ENCODE measurements at regions not wholly inside any gene's neighbourhood (a gene's known extent, or its start where the extent isn't known, plus 50 kb on each side); places are given as distances from the start of the nearest gene placed in this dataset.

DNA sequence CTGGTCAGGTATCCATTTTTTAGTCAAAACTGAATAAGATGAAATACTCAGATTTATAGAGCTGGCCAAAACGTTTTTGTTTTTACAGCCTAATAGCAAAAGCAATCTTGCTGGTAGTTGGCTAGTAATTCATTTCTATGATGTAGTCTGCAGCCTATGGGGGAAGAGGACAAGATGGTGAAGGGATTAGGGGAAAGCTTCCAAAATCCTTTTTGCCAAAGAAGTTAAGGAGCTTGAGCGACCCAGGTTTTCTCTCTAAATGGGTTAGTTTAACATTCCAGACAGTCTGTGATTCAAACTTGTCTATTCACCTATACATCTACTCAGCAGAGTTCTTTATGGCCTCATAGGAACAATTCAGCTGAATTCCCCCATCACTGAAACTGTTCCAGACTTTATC is 89.8 kb upstream of the SPRY1 start:
- no peak overlapping the region for H3K4me3 ChIP-seq (ENCODE audit: low read depth in 2 of 2, low read length in 1 of 2)
- no peaks in the 10 kb centered on the region for H3K36me3 ChIP-seq (replicated peaks in 1 of 2; ENCODE audit: control insufficient read depth in 1 of 2, insufficient read depth in 2 of 2, low read length in 1 of 2)
- TF ChIP-seq, protein P1, sequence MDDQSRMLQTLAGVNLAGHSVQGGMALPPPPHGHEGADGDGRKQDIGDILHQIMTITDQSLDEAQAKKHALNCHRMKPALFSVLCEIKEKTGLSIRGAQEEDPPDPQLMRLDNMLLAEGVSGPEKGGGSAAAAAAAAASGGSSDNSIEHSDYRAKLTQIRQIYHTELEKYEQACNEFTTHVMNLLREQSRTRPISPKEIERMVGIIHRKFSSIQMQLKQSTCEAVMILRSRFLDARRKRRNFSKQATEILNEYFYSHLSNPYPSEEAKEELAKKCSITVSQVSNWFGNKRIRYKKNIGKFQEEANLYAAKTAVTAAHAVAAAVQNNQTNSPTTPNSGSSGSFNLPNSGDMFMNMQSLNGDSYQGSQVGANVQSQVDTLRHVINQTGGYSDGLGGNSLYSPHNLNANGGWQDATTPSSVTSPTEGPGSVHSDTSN (IDR thresholded peaks at IDR 0.05), result no peak
- no peak for TF ChIP-seq RAD21 (IDR thresholded peaks at IDR 0.05; ENCODE audit: low read length)
- TF ChIP-seq, protein P2, sequence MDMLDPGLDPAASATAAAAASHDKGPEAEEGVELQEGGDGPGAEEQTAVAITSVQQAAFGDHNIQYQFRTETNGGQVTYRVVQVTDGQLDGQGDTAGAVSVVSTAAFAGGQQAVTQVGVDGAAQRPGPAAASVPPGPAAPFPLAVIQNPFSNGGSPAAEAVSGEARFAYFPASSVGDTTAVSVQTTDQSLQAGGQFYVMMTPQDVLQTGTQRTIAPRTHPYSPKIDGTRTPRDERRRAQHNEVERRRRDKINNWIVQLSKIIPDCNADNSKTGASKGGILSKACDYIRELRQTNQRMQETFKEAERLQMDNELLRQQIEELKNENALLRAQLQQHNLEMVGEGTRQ (IDR thresholded peaks at IDR 0.05; ENCODE audit: borderline replicate concordance, low read depth, low read length), result no peak
- TF ChIP-seq RXRA (IDR thresholded peaks at IDR 0.05; ENCODE audit: borderline replicate concordance, low read depth), result no peak
- no peak for TF ChIP-seq MXI1 (IDR thresholded peaks at IDR 0.05; ENCODE audit: low read depth, low read length)
- TF ChIP-seq NRF1 (IDR thresholded peaks at IDR 0.05; ENCODE audit: low read depth, low read length), result no peak
- TF ChIP-seq TEAD4 (IDR thresholded peaks at IDR 0.05; ENCODE audit: borderline replicate concordance, insufficient read depth), result no peak
- no peak overlapping the region for H3K4me2 ChIP-seq
- DNase-seq, result no peak
- H4K20me1 ChIP-seq (ENCODE audit: insufficient read depth), result no peaks in the 10 kb centered on the region
- POLR2A ChIA-PET, result no interaction called here
- CTCF ChIA-PET, result interaction anchor here (1.0 kb wide), 1 partner anchor 12 kb away, joined by 3 read pairs; no protein-coding TSS in a partner anchor
- no peaks in the 10 kb centered on the region for H3K27me3 ChIP-seq (ENCODE audit: insufficient read depth)
- H3F3A ChIP-seq (replicated peaks; ENCODE audit: insufficient read depth), result no peaks in the 10 kb centered on the region
- 70% methylated on average over 2 of the region's 2 CpGs for WGBS (ENCODE audit: low lambda C conversion rate)
- H3K9me3 ChIP-seq, result no peaks in the 10 kb centered on the region
- H3K4me1 ChIP-seq (ENCODE audit: control insufficient read depth in 1 of 2, insufficient read depth in 2 of 2, low read depth in 1 of 2, low read length in 1 of 2), result peaks cover 0 to 2% of the 10 kb centered on the region in 2 experiments; a peak in 1 of 4 replicates
- no peaks in the 10 kb centered on the region for H3K9me2 ChIP-seq
- H2AFZ ChIP-seq (ENCODE audit: low read depth), result no peak overlapping the region
- no peaks in the 10 kb centered on the region for H3K79me2 ChIP-seq (ENCODE audit: insufficient read depth)
- no peak overlapping the region for H3K27ac ChIP-seq (ENCODE audit: low read depth in 2 of 2, low read length in 1 of 2)
- H3K9ac ChIP-seq, result no peak overlapping the region

DNA sequence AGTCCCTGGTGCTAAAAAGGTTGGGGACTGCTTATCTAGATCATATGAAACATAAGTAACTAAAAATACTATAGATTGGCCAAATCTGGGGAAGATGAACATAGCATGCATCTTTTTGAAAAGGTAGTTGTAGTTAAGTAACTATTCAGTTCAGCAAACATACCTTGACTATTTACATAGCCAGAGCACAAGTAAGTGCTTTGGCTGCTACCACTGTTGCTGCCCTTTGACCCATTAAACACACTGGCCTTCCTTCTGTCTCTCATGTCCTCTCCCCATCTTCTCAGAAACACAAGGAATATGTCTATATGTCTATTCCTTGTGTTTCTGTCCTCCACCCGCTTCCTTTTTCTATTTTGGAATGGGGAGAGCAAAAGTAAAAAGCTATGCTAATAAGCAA is 87.9 kb upstream of the SPRY1 start:
- no peak for TF ChIP-seq RFX5 (IDR thresholded peaks at IDR 0.05; ENCODE audit: low read length)
- TF ChIP-seq SIN3A (IDR thresholded peaks at IDR 0.05; ENCODE audit: borderline replicate concordance, low read depth, low read length), result no peak
- TF ChIP-seq TAF1 (IDR thresholded peaks at IDR 0.05; ENCODE audit: borderline replicate concordance, low read depth, low read length), result no peak
- no peak for TF ChIP-seq RXRA (IDR thresholded peaks at IDR 0.05; ENCODE audit: borderline replicate concordance, low read depth)
- TF ChIP-seq, protein P3, sequence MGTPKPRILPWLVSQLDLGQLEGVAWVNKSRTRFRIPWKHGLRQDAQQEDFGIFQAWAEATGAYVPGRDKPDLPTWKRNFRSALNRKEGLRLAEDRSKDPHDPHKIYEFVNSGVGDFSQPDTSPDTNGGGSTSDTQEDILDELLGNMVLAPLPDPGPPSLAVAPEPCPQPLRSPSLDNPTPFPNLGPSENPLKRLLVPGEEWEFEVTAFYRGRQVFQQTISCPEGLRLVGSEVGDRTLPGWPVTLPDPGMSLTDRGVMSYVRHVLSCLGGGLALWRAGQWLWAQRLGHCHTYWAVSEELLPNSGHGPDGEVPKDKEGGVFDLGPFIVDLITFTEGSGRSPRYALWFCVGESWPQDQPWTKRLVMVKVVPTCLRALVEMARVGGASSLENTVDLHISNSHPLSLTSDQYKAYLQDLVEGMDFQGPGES (IDR thresholded peaks at IDR 0.05; ENCODE audit: low read depth, low read length), result no peak
- TF ChIP-seq CHD2 (IDR thresholded peaks at IDR 0.05; ENCODE audit: low read length, partially characterized antibody), result no peak
- TF ChIP-seq MXI1 (IDR thresholded peaks at IDR 0.05; ENCODE audit: low read depth, low read length), result no peak
- Histone ChIP-seq H2AFZ (ENCODE audit: low read depth) (no peak overlapping the region), H3F3A (replicated peaks; ENCODE audit: insufficient read depth) (no peaks in the 10 kb centered on the region), H4K20me1 (ENCODE audit: insufficient read depth) (no peaks in the 10 kb centered on the region), H3K9me2 (no peaks in the 10 kb centered on the region), H3K36me3 (replicated peaks in 1 of 2; ENCODE audit: control insufficient read depth in 1 of 2, insufficient read depth in 2 of 2, low read length in 1 of 2) (peaks cover 0 to under 1% of the 10 kb centered on the region in 2 experiments), H3K79me2 (ENCODE audit: insufficient read depth) (no peaks in the 10 kb centered on the region), H3K9me3 (no peaks in the 10 kb centered on the region), H3K27ac (ENCODE audit: low read depth in 2 of 2, low read length in 1 of 2) (no peak overlapping the region), H3K9ac (no peak overlapping the region), H3K4me1 (ENCODE audit: control insufficient read depth in 1 of 2, insufficient read depth in 2 of 2, low read depth in 1 of 2, low read length in 1 of 2) (peaks cover 0 to 2% of the 10 kb centered on the region in 2 experiments; a peak in 1 of 4 replicates), H3K4me2 (no peak overlapping the region), H3K27me3 (ENCODE audit: insufficient read depth) (no peaks in the 10 kb centered on the region), H3K4me3 (ENCODE audit: low read depth in 2 of 2, low read length in 1 of 2) (no peak overlapping the region)
- POLR2A ChIA-PET, result no interaction called here
- CTCF ChIA-PET, result no interaction called here
- DNase-seq, result no peak
- WGBS (ENCODE audit: low lambda C conversion rate), result 100% methylated on average over 1 of the region's 1 CpG

Measured in SK-N-SH (cell line).